ENCODE measurements at regions not wholly inside any gene's neighbourhood (a gene's known extent, or its start where the extent isn't known, plus 50 kb on each side); places are given as distances from the start of the nearest gene placed in this dataset.

GRCh38 chr16:65229191-65229662 is 107.4 kb upstream of the CDH11 start:
- 20% methylated on average over 3 of the region's 3 CpGs for WGBS (ENCODE audit: low lambda C conversion rate)
- Histone ChIP-seq H3K79me2 (ENCODE audit: insufficient read depth, low read length) (no peaks in the 10 kb centered on the region), H2AFZ (ENCODE audit: low read length) (no peak overlapping the region), H4K20me1 (ENCODE audit: insufficient read depth, low read length) (no peaks in the 10 kb centered on the region), H3K27me3 (ENCODE audit: control insufficient read depth in 1 of 2, insufficient read depth in 2 of 2, low read length in 2 of 2) (no peaks in the 10 kb centered on the region), H3K9me3 (ENCODE audit: low read length) (0 out of 2 replicates have a peak, but pooled peaks cover 4% of the 10 kb centered on the region), H3K4me2 (ENCODE audit: low read depth, low read length) (no peak overlapping the region), H3K4me1 (ENCODE audit: insufficient read depth, low read length) (no peaks in the 10 kb centered on the region), H3K27ac (ENCODE audit: extremely low read length, insufficient read depth, low read length) (no peak overlapping the region), H3K36me3 (replicated peaks in 1 of 2; ENCODE audit: control insufficient read depth in 1 of 2, insufficient read depth in 2 of 2, low read length in 2 of 2) (no peaks in the 10 kb centered on the region), H3K9ac (ENCODE audit: insufficient read depth, low read depth, low read length) (no peak overlapping the region), H3K4me3 (replicated peaks in 1 of 3; ENCODE audit: insufficient read depth in 1 of 3, low read depth in 2 of 3, low read length in 3 of 3) (no peak overlapping the region)
- DNase-seq (ENCODE audit: low spot score) (no peak), FAIRE-seq (no peak), ATAC-seq (no peak)
- ChIA-PET POLR2A (no interaction called here), CTCF (ENCODE audit: low intra/inter-chr PET ratio, low total read pairs) (no interaction called here)
- TF ChIP-seq PRDM10 (CRISPR knock-in tag; IDR thresholded peaks at IDR 0.05; ENCODE audit: low read depth) (no peak), CREB1 (IDR thresholded peaks at IDR 0.05) (peak; percentile 91), CREB1 (CRISPR knock-in tag; IDR thresholded peaks at IDR 0.05) (no peak)
- intact Hi-C loops (cut with micrococcal nuclease; ENCODE audit: unreplicated experiment) (no loop called here), in situ Hi-C loops (cut with HindIII; ENCODE audit: extremely low pct_ligation_motif_present, low pct_unique_long_range_greater_than_20kb) (no loop called here)
- no TSS peak for BruUV-seq (replicated peaks)

GRCh38 chr16:65227150-65227835 is 105.4 kb upstream of the CDH11 start:
- Histone ChIP-seq H3K4me1 (ENCODE audit: insufficient read depth, low read length) (no peaks in the 10 kb centered on the region), H3K4me3 (replicated peaks in 1 of 3; ENCODE audit: insufficient read depth in 1 of 3, low read depth in 2 of 3, low read length in 3 of 3) (no peak overlapping the region), H3K36me3 (replicated peaks in 1 of 2; ENCODE audit: control insufficient read depth in 1 of 2, insufficient read depth in 2 of 2, low read length in 2 of 2) (no peaks in the 10 kb centered on the region), H3K79me2 (ENCODE audit: insufficient read depth, low read length) (no peaks in the 10 kb centered on the region), H3K9me3 (ENCODE audit: low read length) (0 out of 2 replicates have a peak, but pooled peaks cover 4% of the 10 kb centered on the region), H3K27ac (ENCODE audit: extremely low read length, insufficient read depth, low read length) (no peak overlapping the region), H2AFZ (ENCODE audit: low read length) (no peak overlapping the region), H3K4me2 (ENCODE audit: low read depth, low read length) (no peak overlapping the region), H3K9ac (ENCODE audit: insufficient read depth, low read depth, low read length) (no peak overlapping the region), H4K20me1 (ENCODE audit: insufficient read depth, low read length) (no peaks in the 10 kb centered on the region), H3K27me3 (ENCODE audit: control insufficient read depth in 1 of 2, insufficient read depth in 2 of 2, low read length in 2 of 2) (no peaks in the 10 kb centered on the region)
- intact Hi-C loops (cut with micrococcal nuclease; ENCODE audit: unreplicated experiment) = no loop called here
- ChIA-PET CTCF (ENCODE audit: low intra/inter-chr PET ratio, low total read pairs) (no interaction called here), POLR2A (no interaction called here)
- in situ Hi-C loops (cut with HindIII; ENCODE audit: extremely low pct_ligation_motif_present, low pct_unique_long_range_greater_than_20kb) = no loop called here
- BruUV-seq (replicated peaks) = no TSS peak
- ATAC-seq (no peak), FAIRE-seq (no peak), DNase-seq (ENCODE audit: low spot score) (no peak)
- 0% methylated on average over 1 of the region's 1 CpG for WGBS (ENCODE audit: low lambda C conversion rate)
- no peak for TF ChIP-seq SKI (IDR thresholded peaks at IDR 0.05; ENCODE audit: partially characterized antibody)
- TF ChIP-seq AKNA (CRISPR knock-in tag; IDR thresholded peaks at IDR 0.05; ENCODE audit: borderline replicate concordance) = no peak
- TF ChIP-seq TIGD3 (CRISPR knock-in tag; IDR thresholded peaks at IDR 0.05; ENCODE audit: borderline replicate concordance) = no peak
- TF ChIP-seq JARID2 (CRISPR knock-in tag; IDR thresholded peaks at IDR 0.05; ENCODE audit: insufficient replicate concordance) = no peak
